HepG2 (cell line): ENCODE measurements at regions not wholly inside any gene's neighbourhood (a gene's known extent, or its start where the extent isn't known, plus 50 kb on each side); places are given as distances from the start of the nearest gene placed in this dataset.

Experiments
- ZNF557 ChIP-seq: sonication (generic); formaldehyde crosslinking; IDR thresholded peaks from 2 replicates; pipeline ENCODE4 v1.4.0; 2020; ENCODE audit warnings: missing genetic modification reagents
- TF ChIP-seq, protein P1 (sequence below), 2 experiments: fragments of 450-650 bp in 1 of 2; sonication (generic) in 1 of 2; formaldehyde crosslinking in 1 of 2; IDR thresholded peaks; 2 replicates each; pipeline versions ENCODE4 v1.6.1 to v1.8.0; 2016 to 2022; ENCODE audit warnings: antibody characterized with exemption in 1 of 2, mild to moderate bottlenecking in 1 of 2, missing genetic modification reagents in 1 of 2

DNA sequence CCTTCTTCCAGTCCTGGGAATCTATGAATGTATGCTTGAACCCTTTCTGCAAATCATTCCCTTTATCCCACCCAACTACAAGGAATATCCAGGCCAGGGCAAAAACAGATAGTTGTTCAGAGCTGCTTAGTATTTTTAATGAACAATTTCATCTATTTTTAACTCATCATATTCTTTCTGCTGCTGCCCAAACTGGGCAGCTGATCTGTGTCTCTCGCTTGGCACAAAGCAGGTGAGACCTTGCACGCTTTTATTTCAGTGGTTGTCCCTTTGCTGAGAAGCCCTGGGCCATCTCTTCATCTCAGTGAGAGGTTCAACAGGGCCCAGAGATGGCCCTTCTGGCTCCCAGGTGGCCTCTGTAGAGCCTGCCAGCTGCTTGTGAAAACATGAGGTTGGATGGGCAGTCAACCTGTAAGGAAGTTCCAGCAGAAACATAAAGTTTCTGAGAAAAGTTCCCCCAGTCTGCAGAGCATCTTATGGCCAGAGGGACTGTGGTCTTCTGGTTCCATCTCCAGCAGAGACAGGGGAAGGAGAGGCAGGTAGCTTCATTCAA lies 57.5 kb downstream of the MYCN start (continued):
- TF ChIP-seq, protein P1, sequence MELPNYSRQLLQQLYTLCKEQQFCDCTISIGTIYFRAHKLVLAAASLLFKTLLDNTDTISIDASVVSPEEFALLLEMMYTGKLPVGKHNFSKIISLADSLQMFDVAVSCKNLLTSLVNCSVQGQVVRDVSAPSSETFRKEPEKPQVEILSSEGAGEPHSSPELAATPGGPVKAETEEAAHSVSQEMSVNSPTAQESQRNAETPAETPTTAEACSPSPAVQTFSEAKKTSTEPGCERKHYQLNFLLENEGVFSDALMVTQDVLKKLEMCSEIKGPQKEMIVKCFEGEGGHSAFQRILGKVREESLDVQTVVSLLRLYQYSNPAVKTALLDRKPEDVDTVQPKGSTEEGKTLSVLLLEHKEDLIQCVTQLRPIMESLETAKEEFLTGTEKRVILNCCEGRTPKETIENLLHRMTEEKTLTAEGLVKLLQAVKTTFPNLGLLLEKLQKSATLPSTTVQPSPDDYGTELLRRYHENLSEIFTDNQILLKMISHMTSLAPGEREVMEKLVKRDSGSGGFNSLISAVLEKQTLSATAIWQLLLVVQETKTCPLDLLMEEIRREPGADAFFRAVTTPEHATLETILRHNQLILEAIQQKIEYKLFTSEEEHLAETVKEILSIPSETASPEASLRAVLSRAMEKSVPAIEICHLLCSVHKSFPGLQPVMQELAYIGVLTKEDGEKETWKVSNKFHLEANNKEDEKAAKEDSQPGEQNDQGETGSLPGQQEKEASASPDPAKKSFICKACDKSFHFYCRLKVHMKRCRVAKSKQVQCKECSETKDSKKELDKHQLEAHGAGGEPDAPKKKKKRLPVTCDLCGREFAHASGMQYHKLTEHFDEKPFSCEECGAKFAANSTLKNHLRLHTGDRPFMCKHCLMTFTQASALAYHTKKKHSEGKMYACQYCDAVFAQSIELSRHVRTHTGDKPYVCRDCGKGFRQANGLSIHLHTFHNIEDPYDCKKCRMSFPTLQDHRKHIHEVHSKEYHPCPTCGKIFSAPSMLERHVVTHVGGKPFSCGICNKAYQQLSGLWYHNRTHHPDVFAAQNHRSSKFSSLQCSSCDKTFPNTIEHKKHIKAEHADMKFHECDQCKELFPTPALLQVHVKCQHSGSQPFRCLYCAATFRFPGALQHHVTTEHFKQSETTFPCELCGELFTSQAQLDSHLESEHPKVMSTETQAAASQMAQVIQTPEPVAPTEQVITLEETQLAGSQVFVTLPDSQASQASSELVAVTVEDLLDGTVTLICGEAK (IDR thresholded peaks at IDR 0.05) = no peak
- TF ChIP-seq, protein P1 (CRISPR knock-in tag; IDR thresholded peaks at IDR 0.05) = no peak
- no peak for TF ChIP-seq ZNF557 (CRISPR knock-in tag)
